HG02588 (cell line): ENCODE measurements at regions not wholly inside any gene's neighbourhood (a gene's known extent, or its start where the extent isn't known, plus 50 kb on each side); places are given as distances from the start of the nearest gene placed in this dataset.
A peak's percentile ranks its signal among the peaks of the same experiment; 100 is the strongest.
"Not testable (repeated sequence)": the region's sequence is repeated elsewhere in the genome, so short reads cannot be mapped to it uniquely, and the experiment has no call there.

ENCODE experiments used
- ATAC-seq: cut with Tn5 transposase; IDR thresholded peaks from one replicate; pipeline ENCODE4 v1.9.1; 2021; ENCODE audit warnings: mild to moderate bottlenecking, moderate library complexity; ENCODE audit not compliant: unreplicated experiment

GRCh38 chr3:64438066-64438465 lies 212.8 kb upstream of the PRICKLE2 start:
- ATAC-seq: no peak

GRCh38 chr3:64437131-64437530 lies 211.9 kb upstream of the PRICKLE2 start:
- no peak for ATAC-seq

GRCh38 chr3:64435023-64435422 lies 209.8 kb upstream of the PRICKLE2 start:
- not testable (repeated sequence) for ATAC-seq

GRCh38 chr3:64432870-64433269 lies 207.6 kb upstream of the PRICKLE2 start:
- no peak for ATAC-seq

GRCh38 chr3:64431526-64432091 lies 206.3 kb upstream of the PRICKLE2 start:
- no peak for ATAC-seq

GRCh38 chr3:64427671-64428070 lies 202.4 kb upstream of the PRICKLE2 start:
- no peak for ATAC-seq

- no peak for ATAC-seq
Observed at GRCh38 chr3:64426551-64426950, 201.3 kb upstream of the PRICKLE2 start.

GRCh38 chr3:64422932-64423331 lies 197.7 kb upstream of the PRICKLE2 start:
- ATAC-seq: no peak

- no peak for ATAC-seq
Observed at GRCh38 chr3:64422192-64422591, 196.9 kb upstream of the PRICKLE2 start.

GRCh38 chr3:64417816-64418215 lies 192.6 kb upstream of the PRICKLE2 start:
- ATAC-seq: no peak

- no peak for ATAC-seq
Observed at GRCh38 chr3:64414043-64414442, 188.8 kb upstream of the PRICKLE2 start.

GRCh38 chr3:64411101-64411500 lies 185.8 kb upstream of the PRICKLE2 start:
- ATAC-seq: no peak

- ATAC-seq: no peak
Observed at GRCh38 chr3:64410226-64410625, 185.0 kb upstream of the PRICKLE2 start.

- no peak for ATAC-seq
Observed at GRCh38 chr3:64408770-64409169, 183.5 kb upstream of the PRICKLE2 start.

GRCh38 chr3:64406271-64406670 lies 181.0 kb upstream of the PRICKLE2 start:
- no peak for ATAC-seq

- ATAC-seq: no peak
Observed at GRCh38 chr3:64405211-64405835, 180.1 kb upstream of the PRICKLE2 start.

- no peak for ATAC-seq
Observed at GRCh38 chr3:64400706-64401105, 175.4 kb upstream of the PRICKLE2 start.

- peak; percentile 51 for ATAC-seq
Observed at GRCh38 chr3:64399205-64399800, 174.0 kb upstream of the PRICKLE2 start.

GRCh38 chr3:64398476-64398875 lies 173.2 kb upstream of the PRICKLE2 start:
- ATAC-seq: no peak

- ATAC-seq: no peak
Observed at GRCh38 chr3:64398006-64398405, 172.7 kb upstream of the PRICKLE2 start.

- no peak for ATAC-seq
Observed at GRCh38 chr3:64397573-64397972, 172.3 kb upstream of the PRICKLE2 start.

- ATAC-seq: no peak
Observed at GRCh38 chr3:64395490-64395889, 170.2 kb upstream of the PRICKLE2 start.

- ATAC-seq: no peak
Observed at GRCh38 chr3:64393193-64393592, 167.9 kb upstream of the PRICKLE2 start.
